ENCODE measurements at regions not wholly inside any gene's neighbourhood (a gene's known extent, or its start where the extent isn't known, plus 50 kb on each side); places are given as distances from the start of the nearest gene placed in this dataset.

DNA sequence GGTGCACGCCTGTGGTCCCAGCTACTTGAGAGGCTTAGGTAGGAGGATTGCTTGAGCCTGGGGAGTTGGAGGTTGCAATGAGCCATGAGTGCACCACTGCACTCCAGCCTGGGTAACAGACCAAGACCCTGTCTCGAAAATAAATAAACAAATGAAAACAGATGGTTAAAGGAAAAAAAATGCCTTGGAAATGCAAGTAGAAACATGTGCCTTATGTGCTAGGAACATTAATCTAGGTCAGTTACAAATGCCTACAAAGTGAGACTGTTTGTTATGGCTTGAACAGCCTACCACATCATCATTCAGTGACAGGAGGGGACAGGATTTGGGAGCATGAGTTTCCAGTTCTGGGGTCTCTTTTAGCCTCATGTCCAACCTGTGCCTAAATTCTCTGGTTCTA is 52.4 kb upstream of the BCAT1 start:
- TF ChIP-seq, protein P1, sequence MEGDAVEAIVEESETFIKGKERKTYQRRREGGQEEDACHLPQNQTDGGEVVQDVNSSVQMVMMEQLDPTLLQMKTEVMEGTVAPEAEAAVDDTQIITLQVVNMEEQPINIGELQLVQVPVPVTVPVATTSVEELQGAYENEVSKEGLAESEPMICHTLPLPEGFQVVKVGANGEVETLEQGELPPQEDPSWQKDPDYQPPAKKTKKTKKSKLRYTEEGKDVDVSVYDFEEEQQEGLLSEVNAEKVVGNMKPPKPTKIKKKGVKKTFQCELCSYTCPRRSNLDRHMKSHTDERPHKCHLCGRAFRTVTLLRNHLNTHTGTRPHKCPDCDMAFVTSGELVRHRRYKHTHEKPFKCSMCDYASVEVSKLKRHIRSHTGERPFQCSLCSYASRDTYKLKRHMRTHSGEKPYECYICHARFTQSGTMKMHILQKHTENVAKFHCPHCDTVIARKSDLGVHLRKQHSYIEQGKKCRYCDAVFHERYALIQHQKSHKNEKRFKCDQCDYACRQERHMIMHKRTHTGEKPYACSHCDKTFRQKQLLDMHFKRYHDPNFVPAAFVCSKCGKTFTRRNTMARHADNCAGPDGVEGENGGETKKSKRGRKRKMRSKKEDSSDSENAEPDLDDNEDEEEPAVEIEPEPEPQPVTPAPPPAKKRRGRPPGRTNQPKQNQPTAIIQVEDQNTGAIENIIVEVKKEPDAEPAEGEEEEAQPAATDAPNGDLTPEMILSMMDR (IDR thresholded peaks at IDR 0.05; ENCODE audit: insufficient read depth, low read length), result no peak
- no peak for TF ChIP-seq POLR2AphosphoS5 (IDR thresholded peaks at IDR 0.05; ENCODE audit: low read depth)
- TF ChIP-seq GABPA (IDR thresholded peaks at IDR 0.05; ENCODE audit: low read depth), result no peak

Measured in HL-60 (cell line).